ENCODE measurements at regions not wholly inside any gene's neighbourhood (a gene's known extent, or its start where the extent isn't known, plus 50 kb on each side); places are given as distances from the start of the nearest gene placed in this dataset.
"Not testable (repeated sequence)": the region's sequence is repeated elsewhere in the genome, so short reads cannot be mapped to it uniquely, and the experiment has no call there.

GRCh38 chr5:101917166-101917565 is 378.9 kb downstream of the SLCO4C1 start:
- DNase-seq = no peak

- DNase-seq = no peak
Observed at GRCh38 chr5:101915554-101915953, 380.5 kb downstream of the SLCO4C1 start.

GRCh38 chr5:101904736-101905135 is 391.3 kb downstream of the SLCO4C1 start:
- no peak for DNase-seq

- DNase-seq = no peak
Observed at GRCh38 chr5:101897914-101898313, 398.2 kb downstream of the SLCO4C1 start.

GRCh38 chr5:101894985-101895384 is 401.1 kb downstream of the SLCO4C1 start:
- DNase-seq = no peak

GRCh38 chr5:101878190-101878589 is 417.9 kb downstream of the SLCO4C1 start:
- no peak for DNase-seq

- DNase-seq = no peak
Observed at GRCh38 chr5:101877451-101877850, 418.6 kb downstream of the SLCO4C1 start.

- DNase-seq = no peak
Observed at GRCh38 chr5:101866473-101866872, 429.6 kb downstream of the SLCO4C1 start.

- DNase-seq = no peak
Observed at GRCh38 chr5:101860563-101860962, 435.5 kb downstream of the SLCO4C1 start.

GRCh38 chr5:101860145-101860544 is 435.9 kb downstream of the SLCO4C1 start:
- no peak for DNase-seq

GRCh38 chr5:101846496-101846895 is 449.6 kb downstream of the SLCO4C1 start:
- no peak for DNase-seq

- no peak for DNase-seq
Observed at GRCh38 chr5:101843055-101843454, 453.0 kb downstream of the SLCO4C1 start.

GRCh38 chr5:101838435-101838834 is 457.6 kb downstream of the SLCO4C1 start:
- DNase-seq = no peak

GRCh38 chr5:101829255-101829654 is 466.8 kb downstream of the SLCO4C1 start:
- no peak for DNase-seq

GRCh38 chr5:101811466-101811865 is 484.6 kb downstream of the SLCO4C1 start:
- DNase-seq = no peak

GRCh38 chr5:101806410-101806809 is 489.7 kb downstream of the SLCO4C1 start:
- no peak for DNase-seq

GRCh38 chr5:101796427-101796826 is 499.7 kb downstream of the SLCO4C1 start:
- peak; percentile 50 to 92 for DNase-seq

GRCh38 chr5:101788797-101789196 is 507.3 kb downstream of the SLCO4C1 start:
- no peak for DNase-seq

- DNase-seq = no peak
Observed at GRCh38 chr5:101785090-101785489, 511.0 kb downstream of the SLCO4C1 start.

- DNase-seq = no peak
Observed at GRCh38 chr5:101783241-101784013, 512.7 kb downstream of the SLCO4C1 start.

GRCh38 chr5:101782352-101783103 is 513.6 kb downstream of the SLCO4C1 start:
- no peak for DNase-seq

- no peak for DNase-seq
Observed at GRCh38 chr5:101751105-101751504, 545.0 kb downstream of the SLCO4C1 start.

- DNase-seq = not testable (repeated sequence)
Observed at GRCh38 chr5:101743000-101743399, 553.1 kb downstream of the SLCO4C1 start.

- DNase-seq = peak in 1 of 2 donors; percentile 4
Observed at GRCh38 chr5:101728933-101729332, 567.2 kb downstream of the SLCO4C1 start.
